ENCODE measurements at regions not wholly inside any gene's neighbourhood (a gene's known extent, or its start where the extent isn't known, plus 50 kb on each side); places are given as distances from the start of the nearest gene placed in this dataset.

GRCh38 chr3:132803889-132804288 is 81.7 kb upstream of the NPHP3 start:
- no peak for TF ChIP-seq CTCF (IDR thresholded peaks at IDR 0.05)
- no peak for TF ChIP-seq POLR2A (IDR thresholded peaks at IDR 0.05)

Measured in uterus (tissue), 2 donors.